CD4-positive, alpha-beta T cell (primary cell): ENCODE measurements at regions not wholly inside any gene's neighbourhood (a gene's known extent, or its start where the extent isn't known, plus 50 kb on each side); places are given as distances from the start of the nearest gene placed in this dataset.

Experiments used
- ATAC-seq: fragments of 200-7000 bp; cut with Tn5 transposase; one replicate; pipeline ENCODE4 v1.10.0; 2022; ENCODE audit warnings: mild to moderate bottlenecking; ENCODE audit not compliant: poor library complexity
- CTCF ChIA-PET: fragments of 350-600 bp; sonication (Branson Sonifier 250); formaldehyde crosslinking; loops from one replicate; lab custom pipeline; 2021; ENCODE audit warnings: antibody characterized with exemption, inconsistent platforms; lab: Charles Lee
- POLR2A ChIA-PET: fragments of 350-600 bp; sonication (Branson Sonifier 250); formaldehyde crosslinking; loops from one replicate; lab custom pipeline; 2021; ENCODE audit warnings: antibody characterized with exemption, inconsistent platforms; lab: Charles Lee
- DNase-seq, 14 experiments: peaks; one replicate each; pipeline ENCODE4 v3.0.0-alpha.2; 2013 to 2020; ENCODE audit warnings: mixed read lengths in 2 of 14
- H3K27ac ChIP-seq, 2 donors: one replicate each; pipeline versions ENCODE4 v1.5.1 to v1.7.0; 2013; ENCODE audit warnings: low read length in 2 of 2, low read depth in 1 of 2, mild to moderate bottlenecking in 1 of 2
- H3K27me3 ChIP-seq, 2 experiments: 1 replicate in 1 of 2; 2 replicates in 1 of 2; pipeline versions ENCODE4 v1.6.1 to v1.7.0; 2013; ENCODE audit warnings: low read length in 2 of 2, control low read depth in 1 of 2, mild to moderate bottlenecking in 1 of 2, moderate library complexity in 1 of 2; ENCODE audit not compliant: insufficient read depth in 2 of 2, control insufficient read depth in 1 of 2
- H3K36me3 ChIP-seq: one replicate; pipeline ENCODE4 v1.6.1; 2013; ENCODE audit warnings: low read length, control low read depth; ENCODE audit not compliant: insufficient read depth
- H3K4me1 ChIP-seq: one replicate; pipeline ENCODE4 v1.6.1; 2013; ENCODE audit warnings: low read length, control low read depth; ENCODE audit not compliant: insufficient read depth
- H3K4me3 ChIP-seq: one replicate; pipeline ENCODE4 v1.5.1; 2013; ENCODE audit warnings: mild to moderate bottlenecking, low read length, moderate library complexity
- H3K9me3 ChIP-seq, 2 experiments: 1 replicate in 1 of 2; 2 replicates in 1 of 2; pipeline versions ENCODE4 v1.6.1 to v1.7.0; 2013; ENCODE audit warnings: low read length in 2 of 2, mild to moderate bottlenecking in 2 of 2, control low read depth in 1 of 2, moderate library complexity in 1 of 2; ENCODE audit not compliant: control insufficient read depth in 1 of 2, insufficient read depth in 1 of 2
- H3K27ac Mint-ChIP-seq: one replicate; pipeline ENCODE4 v1.8.0; 2020; ENCODE audit warnings: mixed read lengths
- H3K27me3 Mint-ChIP-seq: one replicate; pipeline ENCODE4 v1.8.0; 2021; ENCODE audit warnings: mixed read lengths
- H3K36me3 Mint-ChIP-seq: one replicate; pipeline ENCODE4 v1.8.0; 2021; ENCODE audit warnings: low read depth, mixed read lengths
- H3K4me1 Mint-ChIP-seq: one replicate; pipeline ENCODE4 v1.8.0; 2021; ENCODE audit warnings: low read depth, mixed read lengths
- H3K4me3 Mint-ChIP-seq: one replicate; pipeline ENCODE4 v1.8.0; 2020; ENCODE audit warnings: mild to moderate bottlenecking, mixed read lengths
- H3K9me3 Mint-ChIP-seq: one replicate; pipeline ENCODE4 v1.8.0; 2020; ENCODE audit warnings: mixed read lengths
- intact Hi-C, 2 experiments: fragments of 100-400 bp; cut with DNase I in 1 of 2; cut with micrococcal nuclease in 1 of 2; formaldehyde crosslinking; loops; one replicate each; pipeline versions ENCODE4 v1.15.1 to v1.9.0; 2023 to 2025; cut with DNase I, micrococcal nuclease
- TF ChIP-seq, protein P1 (sequence below): fragments of 200-600 bp; IDR thresholded peaks from one replicate; pipeline ENCODE4 v1.8.0; 2022; ENCODE audit warnings: antibody characterized with exemption, mild to moderate bottlenecking

DNA sequence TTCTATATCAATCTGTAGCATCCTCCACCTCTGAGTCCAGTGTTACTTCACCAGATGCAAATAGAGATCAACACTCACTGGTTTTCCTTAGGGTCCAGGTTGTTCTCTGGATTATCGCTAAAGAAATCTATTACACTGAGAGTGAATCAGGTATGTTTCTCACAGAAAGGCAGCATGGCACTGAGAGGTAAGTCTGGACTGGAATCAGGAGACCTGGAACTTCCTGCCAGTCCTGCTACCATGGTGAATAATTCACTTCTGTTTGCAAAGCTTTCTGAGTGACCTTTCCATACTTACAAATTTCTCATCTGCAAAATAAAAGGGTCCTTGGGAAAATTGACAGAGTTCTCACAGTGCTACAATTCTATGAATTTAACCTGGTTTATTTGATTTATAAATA is 1583.3 kb downstream of the MRPL39 start:
- intact Hi-C loops: no loop called here
- ATAC-seq: no peak
- H3K9me3 Mint-ChIP-seq: peaks cover 7% of the 10 kb centered on the region
- Histone ChIP-seq H3K27me3 (no peaks in the 10 kb centered on the region), H3K4me1 (no peaks in the 10 kb centered on the region), H3K4me3 (no peak overlapping the region), H3K36me3 (no peaks in the 10 kb centered on the region), H3K27ac (no peak overlapping the region), H3K9me3 (peaks cover 4 to 5% of the 10 kb centered on the region in 2 experiments)
- H3K36me3 Mint-ChIP-seq: no peaks in the 10 kb centered on the region
- TF ChIP-seq, protein P1, sequence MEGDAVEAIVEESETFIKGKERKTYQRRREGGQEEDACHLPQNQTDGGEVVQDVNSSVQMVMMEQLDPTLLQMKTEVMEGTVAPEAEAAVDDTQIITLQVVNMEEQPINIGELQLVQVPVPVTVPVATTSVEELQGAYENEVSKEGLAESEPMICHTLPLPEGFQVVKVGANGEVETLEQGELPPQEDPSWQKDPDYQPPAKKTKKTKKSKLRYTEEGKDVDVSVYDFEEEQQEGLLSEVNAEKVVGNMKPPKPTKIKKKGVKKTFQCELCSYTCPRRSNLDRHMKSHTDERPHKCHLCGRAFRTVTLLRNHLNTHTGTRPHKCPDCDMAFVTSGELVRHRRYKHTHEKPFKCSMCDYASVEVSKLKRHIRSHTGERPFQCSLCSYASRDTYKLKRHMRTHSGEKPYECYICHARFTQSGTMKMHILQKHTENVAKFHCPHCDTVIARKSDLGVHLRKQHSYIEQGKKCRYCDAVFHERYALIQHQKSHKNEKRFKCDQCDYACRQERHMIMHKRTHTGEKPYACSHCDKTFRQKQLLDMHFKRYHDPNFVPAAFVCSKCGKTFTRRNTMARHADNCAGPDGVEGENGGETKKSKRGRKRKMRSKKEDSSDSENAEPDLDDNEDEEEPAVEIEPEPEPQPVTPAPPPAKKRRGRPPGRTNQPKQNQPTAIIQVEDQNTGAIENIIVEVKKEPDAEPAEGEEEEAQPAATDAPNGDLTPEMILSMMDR: no peak
- ChIA-PET CTCF (no interaction called here), POLR2A (no interaction called here)
- H3K27me3 Mint-ChIP-seq: no peaks in the 10 kb centered on the region
- DNase-seq: no peak
- H3K4me3 Mint-ChIP-seq: no peak overlapping the region
- H3K4me1 Mint-ChIP-seq: no peaks in the 10 kb centered on the region
- H3K27ac Mint-ChIP-seq: no peak overlapping the region

DNA sequence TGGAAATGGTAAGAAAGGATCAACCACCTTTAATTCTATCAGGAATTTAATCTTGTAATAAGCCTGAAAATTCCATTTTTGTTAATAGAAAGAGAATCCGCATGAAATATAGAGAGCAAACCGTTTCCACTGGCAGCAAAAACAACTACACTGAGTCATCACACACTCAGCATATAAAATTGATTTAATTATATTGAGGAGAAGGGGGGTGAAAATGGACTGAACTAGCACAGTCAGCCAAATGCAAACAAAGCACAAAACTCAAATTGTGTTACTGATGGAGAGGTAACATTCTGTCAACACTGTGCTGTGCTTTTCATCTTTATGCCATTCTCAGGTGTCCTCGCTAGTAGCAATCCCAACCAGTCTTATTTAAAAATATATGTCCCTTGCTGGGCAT is 1583.9 kb downstream of the MRPL39 start:
- POLR2A ChIA-PET: no interaction called here
- peaks cover 8% of the 10 kb centered on the region for H3K9me3 Mint-ChIP-seq
- no peak for ATAC-seq
- no peak overlapping the region for H3K27ac Mint-ChIP-seq
- CTCF ChIA-PET: no interaction called here
- H3K4me1 Mint-ChIP-seq: no peaks in the 10 kb centered on the region
- TF ChIP-seq, protein P1: no peak
- Histone ChIP-seq H3K36me3 (no peaks in the 10 kb centered on the region), H3K27me3 (no peaks in the 10 kb centered on the region), H3K4me3 (no peak overlapping the region), H3K27ac (no peak overlapping the region), H3K4me1 (no peaks in the 10 kb centered on the region), H3K9me3 (peaks cover 4 to 5% of the 10 kb centered on the region in 2 experiments)
- intact Hi-C loops: no loop called here
- H3K36me3 Mint-ChIP-seq: no peaks in the 10 kb centered on the region
- H3K27me3 Mint-ChIP-seq: no peaks in the 10 kb centered on the region
- no peak for DNase-seq
- no peak overlapping the region for H3K4me3 Mint-ChIP-seq

DNA sequence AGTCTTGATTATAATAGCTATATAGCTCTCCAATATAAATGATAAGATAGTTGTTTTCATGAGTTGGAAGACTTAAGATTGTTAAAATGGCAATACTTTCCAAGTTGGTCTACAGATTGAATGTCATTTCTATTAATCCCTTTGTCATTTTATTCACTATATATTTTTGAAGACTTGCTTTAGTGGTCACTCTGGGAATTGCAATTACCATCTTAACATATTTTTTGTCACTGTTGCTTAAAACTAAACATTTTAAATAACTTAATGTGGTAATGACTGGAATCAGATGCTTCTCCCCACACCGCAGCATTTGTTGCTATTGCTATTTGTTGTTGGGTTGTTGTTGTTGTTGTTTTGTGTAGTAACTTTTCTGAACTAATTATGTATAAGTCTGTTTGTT is 1592.9 kb downstream of the MRPL39 start:
- DNase-seq: no peak

More for the DNA sequence above, 1592.9 kb downstream of the MRPL39 start:
- Mint-ChIP-seq H3K27ac (no peak overlapping the region), H3K4me3 (no peak overlapping the region), H3K9me3 (peaks cover 5% of the 10 kb centered on the region), H3K36me3 (no peaks in the 10 kb centered on the region), H3K4me1 (no peaks in the 10 kb centered on the region), H3K27me3 (no peaks in the 10 kb centered on the region)
- Histone ChIP-seq H3K36me3 (no peaks in the 10 kb centered on the region), H3K4me3 (no peak overlapping the region), H3K27me3 (no peaks in the 10 kb centered on the region), H3K9me3 (peaks cover 0 to 3% of the 10 kb centered on the region in 2 experiments), H3K4me1 (no peaks in the 10 kb centered on the region), H3K27ac (no peak overlapping the region)
- TF ChIP-seq, protein P1: no peak
- intact Hi-C loops: no loop called here
- ATAC-seq: no peak
- POLR2A ChIA-PET: no interaction called here
- CTCF ChIA-PET: interaction anchor here (1.5 kb wide), 1 partner anchor 29 kb away, joined by 3 read pairs; no protein-coding TSS in a partner anchor
